Astrocyte (in vitro differentiated cells and primary cell): ENCODE measurements at regions not wholly inside any gene's neighbourhood (a gene's known extent, or its start where the extent isn't known, plus 50 kb on each side); places are given as distances from the start of the nearest gene placed in this dataset.

ENCODE experiments used
- CTCF ChIP-seq: IDR thresholded peaks from 2 replicates; pipeline ENCODE4 v1.5.1; 2011; ENCODE audit warnings: low read depth, mild to moderate bottlenecking, inconsistent platforms, low read length, moderate library complexity; ENCODE audit not compliant: insufficient read depth
- EZH2 ChIP-seq: IDR thresholded peaks from 2 replicates; pipeline ENCODE4 v1.6.1; 2012; ENCODE audit warnings: mild to moderate bottlenecking, low read length, inconsistent platforms; ENCODE audit not compliant: insufficient read depth

GRCh38 chr3:181619897-181620296, 91.8 kb upstream of the SOX2 start:
- TF ChIP-seq CTCF (no peak), EZH2 (no peak)
